ENCODE measurements at regions not wholly inside any gene's neighbourhood (a gene's known extent, or its start where the extent isn't known, plus 50 kb on each side); places are given as distances from the start of the nearest gene placed in this dataset.

GRCh38 chr22:23522623-23523251 lies 57.4 kb downstream of the IGLL1 start:
- peaks cover 5% of the 10 kb centered on the region for H3K4me1 ChIP-seq (ENCODE audit: low read depth, poor library complexity, severe bottlenecking)
- H3K27me3 ChIP-seq (ENCODE audit: insufficient read depth, low read depth) = no peaks in the 10 kb centered on the region
- no peak overlapping the region for H3K9ac ChIP-seq
- no peaks in the 10 kb centered on the region for H3K36me3 ChIP-seq (ENCODE audit: insufficient read depth)
- no peak overlapping the region for H3K4me3 ChIP-seq (IDR thresholded peaks at IDR 0.05; ENCODE audit: insufficient read depth, low read depth, low read length)
- no peak overlapping the region for H3K27ac ChIP-seq
- TF ChIP-seq, protein P1, sequence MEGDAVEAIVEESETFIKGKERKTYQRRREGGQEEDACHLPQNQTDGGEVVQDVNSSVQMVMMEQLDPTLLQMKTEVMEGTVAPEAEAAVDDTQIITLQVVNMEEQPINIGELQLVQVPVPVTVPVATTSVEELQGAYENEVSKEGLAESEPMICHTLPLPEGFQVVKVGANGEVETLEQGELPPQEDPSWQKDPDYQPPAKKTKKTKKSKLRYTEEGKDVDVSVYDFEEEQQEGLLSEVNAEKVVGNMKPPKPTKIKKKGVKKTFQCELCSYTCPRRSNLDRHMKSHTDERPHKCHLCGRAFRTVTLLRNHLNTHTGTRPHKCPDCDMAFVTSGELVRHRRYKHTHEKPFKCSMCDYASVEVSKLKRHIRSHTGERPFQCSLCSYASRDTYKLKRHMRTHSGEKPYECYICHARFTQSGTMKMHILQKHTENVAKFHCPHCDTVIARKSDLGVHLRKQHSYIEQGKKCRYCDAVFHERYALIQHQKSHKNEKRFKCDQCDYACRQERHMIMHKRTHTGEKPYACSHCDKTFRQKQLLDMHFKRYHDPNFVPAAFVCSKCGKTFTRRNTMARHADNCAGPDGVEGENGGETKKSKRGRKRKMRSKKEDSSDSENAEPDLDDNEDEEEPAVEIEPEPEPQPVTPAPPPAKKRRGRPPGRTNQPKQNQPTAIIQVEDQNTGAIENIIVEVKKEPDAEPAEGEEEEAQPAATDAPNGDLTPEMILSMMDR (conservative IDR thresholded peaks at IDR 0.05; ENCODE audit: low read depth, low read length) = no peak
- no peak overlapping the region for H3K4me2 ChIP-seq
- no peaks in the 10 kb centered on the region for H3K79me2 ChIP-seq (ENCODE audit: insufficient read depth, low read depth)
- H2AFZ ChIP-seq (ENCODE audit: low read depth) = no peak overlapping the region
- no peaks in the 10 kb centered on the region for H4K20me1 ChIP-seq (ENCODE audit: insufficient read depth)

GRCh38 chr22:23521441-23522113 lies 58.5 kb downstream of the IGLL1 start:
- Histone ChIP-seq H2AFZ (ENCODE audit: low read depth) (peak overlapping the region; percentile 94), H4K20me1 (ENCODE audit: insufficient read depth) (no peaks in the 10 kb centered on the region), H3K4me3 (IDR thresholded peaks at IDR 0.05; ENCODE audit: insufficient read depth, low read depth, low read length) (no peak overlapping the region), H3K79me2 (ENCODE audit: insufficient read depth, low read depth) (no peaks in the 10 kb centered on the region), H3K27ac (no peak overlapping the region; the same call in 1 of the 2 replicates), H3K27me3 (ENCODE audit: insufficient read depth, low read depth) (no peaks in the 10 kb centered on the region), H3K4me2 (peak overlapping the region; percentile 96), H3K36me3 (ENCODE audit: insufficient read depth) (no peaks in the 10 kb centered on the region), H3K9ac (peak overlapping the region; percentile 61), H3K4me1 (ENCODE audit: low read depth, poor library complexity, severe bottlenecking) (peaks cover 5% of the 10 kb centered on the region)
- TF ChIP-seq, protein P1 (conservative IDR thresholded peaks at IDR 0.05; ENCODE audit: low read depth, low read length) = no peak

DNA sequence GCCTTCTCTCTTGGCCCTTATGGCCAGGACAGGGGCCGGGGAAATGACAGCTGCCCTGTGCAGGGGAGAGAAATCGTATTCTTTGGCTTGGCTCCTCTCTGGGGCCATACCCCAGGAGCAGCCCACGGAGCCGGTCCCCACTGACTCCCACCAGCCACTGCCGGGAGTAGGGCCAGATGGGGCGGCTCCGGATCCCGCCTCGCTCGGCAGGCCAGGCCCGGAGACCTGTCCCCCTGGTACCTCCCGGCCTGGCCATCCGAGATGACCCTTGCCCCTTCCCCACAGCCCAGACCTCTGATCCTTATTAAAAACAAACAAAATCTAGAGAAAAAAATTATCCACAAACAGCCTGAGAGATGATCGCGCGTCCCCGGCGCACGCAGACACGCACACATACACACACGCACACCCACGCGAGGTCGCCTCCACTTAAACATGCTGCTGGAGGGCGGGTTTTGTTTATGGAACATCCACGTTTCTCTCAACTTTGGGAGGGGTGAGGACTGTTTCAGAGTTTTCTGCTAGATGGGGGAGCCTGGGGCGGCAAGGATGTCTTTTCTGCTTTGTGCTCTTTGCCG lies 59.1 kb downstream of the IGLL1 start:
- no peak overlapping the region; the same call in 1 of the 2 replicates for H3K27ac ChIP-seq
- H3K4me1 ChIP-seq (ENCODE audit: low read depth, poor library complexity, severe bottlenecking) = peaks cover 5% of the 10 kb centered on the region
- H3K9ac ChIP-seq = peak overlapping the region; percentile 61
- no peaks in the 10 kb centered on the region for H4K20me1 ChIP-seq (ENCODE audit: insufficient read depth)
- no peaks in the 10 kb centered on the region for H3K27me3 ChIP-seq (ENCODE audit: insufficient read depth, low read depth)
- H3K4me2 ChIP-seq = peak overlapping the region; percentile 96
- H3K79me2 ChIP-seq (ENCODE audit: insufficient read depth, low read depth) = no peaks in the 10 kb centered on the region
- no peak overlapping the region for H3K4me3 ChIP-seq (IDR thresholded peaks at IDR 0.05; ENCODE audit: insufficient read depth, low read depth, low read length)
- H3K36me3 ChIP-seq (ENCODE audit: insufficient read depth) = no peaks in the 10 kb centered on the region
- peak overlapping the region; percentile 94 for H2AFZ ChIP-seq (ENCODE audit: low read depth)
- TF ChIP-seq, protein P1 (conservative IDR thresholded peaks at IDR 0.05; ENCODE audit: low read depth, low read length) = no peak

- Histone ChIP-seq H3K79me2 (ENCODE audit: insufficient read depth, low read depth) (no peaks in the 10 kb centered on the region), H4K20me1 (ENCODE audit: insufficient read depth) (no peaks in the 10 kb centered on the region), H3K4me3 (IDR thresholded peaks at IDR 0.05; ENCODE audit: insufficient read depth, low read depth, low read length) (no peak overlapping the region), H2AFZ (ENCODE audit: low read depth) (no peak overlapping the region), H3K27ac (no peak overlapping the region), H3K4me2 (no peak overlapping the region), H3K27me3 (ENCODE audit: insufficient read depth, low read depth) (no peaks in the 10 kb centered on the region), H3K4me1 (ENCODE audit: low read depth, poor library complexity, severe bottlenecking) (peaks cover 5% of the 10 kb centered on the region), H3K9ac (no peak overlapping the region), H3K36me3 (ENCODE audit: insufficient read depth) (no peaks in the 10 kb centered on the region)
- TF ChIP-seq, protein P1 (conservative IDR thresholded peaks at IDR 0.05; ENCODE audit: low read depth, low read length) = no peak
These were observed 60.5 kb downstream of the IGLL1 start for GRCh38 chr22:23519442-23520157.
